Progenitor cell of endocrine pancreas (in vitro differentiated cells): ENCODE measurements at regions not wholly inside any gene's neighbourhood (a gene's known extent, or its start where the extent isn't known, plus 50 kb on each side); places are given as distances from the start of the nearest gene placed in this dataset.

Experiments
- DNase-seq: peaks from one replicate; pipeline ENCODE4 v3.0.0; 2021; ENCODE audit warnings: low spot score; ENCODE audit not compliant: unreplicated experiment
- H3K27ac Mint-ChIP-seq: 2 replicates; pipeline ENCODE4 v1.8.0; 2021; ENCODE audit warnings: mild to moderate bottlenecking, moderate library complexity, mixed read lengths
- H3K27me3 Mint-ChIP-seq: 2 replicates; pipeline ENCODE4 v1.8.0; 2021; ENCODE audit warnings: mixed read lengths
- H3K36me3 Mint-ChIP-seq: 2 replicates; pipeline ENCODE4 v1.8.0; 2022; ENCODE audit warnings: mixed read lengths; ENCODE audit not compliant: insufficient read depth
- H3K4me1 Mint-ChIP-seq: 2 replicates; pipeline ENCODE4 v1.8.0; 2021; ENCODE audit warnings: low read depth, mixed read lengths
- H3K4me3 Mint-ChIP-seq: 2 replicates; pipeline ENCODE4 v1.8.0; 2021; ENCODE audit warnings: low read depth, mild to moderate bottlenecking, moderate library complexity, mixed read lengths
- H3K9me3 Mint-ChIP-seq: 2 replicates; pipeline ENCODE4 v1.8.0; 2021; ENCODE audit warnings: low read depth, mixed read lengths
- TF ChIP-seq, protein P1 (sequence below): fragments of 200-600 bp; sonication (generic); IDR thresholded peaks from one replicate; pipeline ENCODE4 v1.5.0; 2021; ENCODE audit warnings: antibody characterized with exemption, mild to moderate bottlenecking; ENCODE audit not compliant: unreplicated experiment

DNA sequence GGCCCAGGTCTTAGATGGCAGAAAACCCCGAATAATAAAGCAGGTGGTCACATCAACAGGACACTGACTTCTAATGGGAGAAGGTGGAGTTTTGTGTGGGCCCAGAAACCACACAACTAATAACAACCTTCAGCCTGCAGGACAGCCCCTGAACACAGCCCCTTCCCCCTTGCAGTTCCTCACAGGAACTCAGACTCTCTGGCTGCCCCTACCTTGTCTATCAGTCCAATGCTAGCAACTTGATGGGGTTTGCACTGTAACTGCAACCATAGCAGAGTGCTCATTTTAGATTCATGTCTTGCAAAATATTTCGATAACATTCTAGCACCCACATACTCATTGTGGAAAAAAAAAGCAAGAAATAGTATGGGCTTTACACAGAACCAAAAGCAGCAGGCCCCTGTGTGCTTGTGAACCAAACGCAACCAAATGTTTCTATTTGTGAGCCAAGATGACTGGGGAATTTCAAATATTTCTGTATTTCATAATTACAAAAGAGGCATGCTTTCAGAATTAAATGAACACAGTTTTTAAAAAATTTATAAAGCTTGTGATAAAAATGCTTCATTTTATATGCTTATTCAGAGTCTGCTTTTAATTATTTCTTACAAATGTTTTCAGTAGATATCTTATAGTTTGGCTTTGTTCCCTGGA lies 62.7 kb upstream of the PDE4D start:
- Mint-ChIP-seq H3K4me3 (no peak overlapping the region), H3K27ac (no peak overlapping the region), H3K9me3 (peaks cover 5% of the 10 kb centered on the region), H3K27me3 (no peaks in the 10 kb centered on the region), H3K36me3 (no peaks in the 10 kb centered on the region), H3K4me1 (no peaks in the 10 kb centered on the region)
- no peak for DNase-seq
- TF ChIP-seq, protein P1, sequence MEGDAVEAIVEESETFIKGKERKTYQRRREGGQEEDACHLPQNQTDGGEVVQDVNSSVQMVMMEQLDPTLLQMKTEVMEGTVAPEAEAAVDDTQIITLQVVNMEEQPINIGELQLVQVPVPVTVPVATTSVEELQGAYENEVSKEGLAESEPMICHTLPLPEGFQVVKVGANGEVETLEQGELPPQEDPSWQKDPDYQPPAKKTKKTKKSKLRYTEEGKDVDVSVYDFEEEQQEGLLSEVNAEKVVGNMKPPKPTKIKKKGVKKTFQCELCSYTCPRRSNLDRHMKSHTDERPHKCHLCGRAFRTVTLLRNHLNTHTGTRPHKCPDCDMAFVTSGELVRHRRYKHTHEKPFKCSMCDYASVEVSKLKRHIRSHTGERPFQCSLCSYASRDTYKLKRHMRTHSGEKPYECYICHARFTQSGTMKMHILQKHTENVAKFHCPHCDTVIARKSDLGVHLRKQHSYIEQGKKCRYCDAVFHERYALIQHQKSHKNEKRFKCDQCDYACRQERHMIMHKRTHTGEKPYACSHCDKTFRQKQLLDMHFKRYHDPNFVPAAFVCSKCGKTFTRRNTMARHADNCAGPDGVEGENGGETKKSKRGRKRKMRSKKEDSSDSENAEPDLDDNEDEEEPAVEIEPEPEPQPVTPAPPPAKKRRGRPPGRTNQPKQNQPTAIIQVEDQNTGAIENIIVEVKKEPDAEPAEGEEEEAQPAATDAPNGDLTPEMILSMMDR: no peak

DNA sequence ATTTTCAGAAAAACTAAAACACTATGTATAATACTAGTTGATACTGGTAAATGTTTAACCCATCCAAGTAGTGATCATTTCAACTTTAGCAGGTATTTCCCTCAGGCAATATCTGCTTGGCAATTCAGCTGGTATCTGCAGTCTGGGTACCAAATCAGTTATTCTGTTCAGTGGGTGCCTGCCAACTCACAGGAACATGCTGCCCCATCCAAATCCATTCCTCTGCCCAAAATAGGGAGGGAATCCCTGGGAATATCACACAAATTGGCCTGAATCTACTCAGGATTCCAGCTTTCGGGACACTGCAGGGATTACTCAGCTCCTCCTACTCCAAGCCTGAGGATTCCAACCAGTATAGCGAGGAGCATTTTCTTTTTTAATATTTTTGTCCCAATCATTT lies 61.7 kb upstream of the PDE4D start:
- H3K27me3 Mint-ChIP-seq: no peaks in the 10 kb centered on the region
- H3K36me3 Mint-ChIP-seq: no peaks in the 10 kb centered on the region
- H3K4me1 Mint-ChIP-seq: no peaks in the 10 kb centered on the region
- TF ChIP-seq, protein P1: no peak
- H3K27ac Mint-ChIP-seq: no peak overlapping the region
- no peak overlapping the region for H3K4me3 Mint-ChIP-seq
- H3K9me3 Mint-ChIP-seq: peaks cover 5% of the 10 kb centered on the region
- DNase-seq: no peak

DNA sequence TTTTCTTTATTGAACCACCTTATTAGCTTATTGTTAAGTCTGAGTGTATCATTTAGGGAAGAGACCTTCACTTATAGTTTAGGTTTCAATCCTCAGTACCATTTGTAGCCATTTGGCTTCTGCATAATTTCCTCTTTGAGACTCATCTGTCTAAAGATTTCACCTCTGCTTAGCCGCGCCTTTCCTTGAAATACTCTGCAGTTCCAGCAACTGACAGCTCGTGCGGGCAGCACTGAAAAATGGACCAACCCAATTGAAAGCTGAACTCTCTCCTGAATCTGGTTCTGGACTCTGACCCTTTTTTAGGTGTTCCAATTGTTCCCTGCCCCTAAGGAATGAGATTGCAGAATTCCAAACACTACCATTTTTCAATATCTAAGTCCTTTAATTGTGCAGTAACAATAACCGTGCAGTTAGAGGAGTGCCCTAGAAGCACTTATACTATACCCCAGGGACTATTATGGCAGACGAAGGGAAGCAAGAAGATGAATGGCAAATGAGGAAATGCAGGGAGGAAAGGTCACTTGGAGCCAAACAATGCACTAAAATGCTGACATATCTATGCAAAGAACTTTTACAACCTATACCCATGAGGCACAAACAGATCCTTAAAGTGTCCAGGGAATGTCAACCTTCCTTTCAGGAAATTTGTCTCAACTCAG lies 50.1 kb upstream of the PDE4D start:
- TF ChIP-seq, protein P1: no peak
- no peaks in the 10 kb centered on the region for H3K36me3 Mint-ChIP-seq
- H3K27me3 Mint-ChIP-seq: no peaks in the 10 kb centered on the region
- H3K9me3 Mint-ChIP-seq: no peaks in the 10 kb centered on the region
- no peak overlapping the region for H3K4me3 Mint-ChIP-seq
- no peak overlapping the region for H3K27ac Mint-ChIP-seq
- H3K4me1 Mint-ChIP-seq: no peaks in the 10 kb centered on the region
- DNase-seq: no peak
